CD14-positive monocyte (primary cell): ENCODE measurements at regions not wholly inside any gene's neighbourhood (a gene's known extent, or its start where the extent isn't known, plus 50 kb on each side); places are given as distances from the start of the nearest gene placed in this dataset.

Source experiments
- DNase-seq, 3 donors: peaks; one replicate each; pipeline ENCODE4 v3.0.0-alpha.2; 2011 to 2022
- H2AFZ ChIP-seq: 2 replicates; pipeline ENCODE4 v1.6.0; 2012; ENCODE audit warnings: mild to moderate bottlenecking, low read depth, low read length, inconsistent platforms; ENCODE audit not compliant: insufficient read depth, poor library complexity, severe bottlenecking
- H3K27ac ChIP-seq, 2 donors: 1 replicate in 1 of 2; 2 replicates in 1 of 2; pipeline ENCODE4 v1.5.1; 2012 to 2013; ENCODE audit warnings: low read length in 2 of 2, control low read depth in 1 of 2, inconsistent platforms in 1 of 2, low read depth in 1 of 2, mild to moderate bottlenecking in 1 of 2
- H3K27me3 ChIP-seq, 2 donors: one replicate each; pipeline versions ENCODE4 v1.6.0 to v1.6.1; 2011 to 2013; ENCODE audit warnings: low read length in 2 of 2; ENCODE audit not compliant: control insufficient read depth in 2 of 2, insufficient read depth in 2 of 2
- H3K36me3 ChIP-seq, 2 donors: replicated peaks in 1 of 2; 1 replicate in 1 of 2; 2 replicates in 1 of 2; pipeline versions ENCODE4 v1.5.1 to v1.6.1; 2012 to 2013; ENCODE audit warnings: low read length in 2 of 2, control low read depth in 1 of 2, inconsistent platforms in 1 of 2, mild to moderate bottlenecking in 1 of 2; ENCODE audit not compliant: insufficient read depth in 2 of 2, control insufficient read depth in 1 of 2
- H3K4me1 ChIP-seq, 2 donors: 1 replicate in 1 of 2; 2 replicates in 1 of 2; pipeline versions ENCODE4 v1.5.1 to v1.6.1; 2012 to 2013; ENCODE audit warnings: low read length in 2 of 2, control low read depth in 1 of 2, inconsistent platforms in 1 of 2, mild to moderate bottlenecking in 1 of 2, moderate library complexity in 1 of 2; ENCODE audit not compliant: insufficient read depth in 2 of 2, control insufficient read depth in 1 of 2
- H3K4me2 ChIP-seq: replicated peaks from 2 replicates; pipeline ENCODE3; 2012; ENCODE audit warnings: low read length, moderate library complexity, mild to moderate bottlenecking; ENCODE audit not compliant: poor library complexity, severe bottlenecking; ENCODE audit errors: extremely low read depth
- H3K4me3 ChIP-seq, 3 experiments: fragments of 200-600 bp in 1 of 3; sonication (generic) in 1 of 3; replicated peaks in 1 of 3; 1 replicate in 2 of 3; 2 replicates in 1 of 3; pipeline ENCODE4 v1.5.1; 2011 to 2013; ENCODE audit warnings: low read length in 3 of 3, mild to moderate bottlenecking in 3 of 3, control low read depth in 2 of 3, low read depth in 2 of 3, inconsistent platforms in 1 of 3, moderate library complexity in 1 of 3
- H3K79me2 ChIP-seq: 2 replicates; pipeline ENCODE4 v1.6.0; 2012; ENCODE audit warnings: mild to moderate bottlenecking, control low read depth, inconsistent platforms, low read length, moderate library complexity; ENCODE audit not compliant: insufficient read depth
- H3K9ac ChIP-seq: 2 replicates; pipeline ENCODE4 v1.6.0; 2017; ENCODE audit warnings: low read length, mild to moderate bottlenecking; ENCODE audit not compliant: insufficient read depth, poor library complexity, severe bottlenecking
- H3K9me3 ChIP-seq, 2 donors: replicated peaks in 1 of 2; 1 replicate in 1 of 2; 2 replicates in 1 of 2; pipeline versions ENCODE4 v1.5.1 to v1.6.1; 2012 to 2013; ENCODE audit warnings: low read length in 2 of 2, control low read depth in 1 of 2; ENCODE audit not compliant: control insufficient read depth in 1 of 2, insufficient read depth in 1 of 2
- H4K20me1 ChIP-seq: 2 replicates; pipeline ENCODE4 v1.6.0; 2012; ENCODE audit warnings: mild to moderate bottlenecking, low read length, control low read depth, moderate library complexity; ENCODE audit not compliant: insufficient read depth
- H3K27ac Mint-ChIP-seq, 7 donors: one replicate each; pipeline ENCODE4 v1.8.0; 2020; ENCODE audit warnings: mild to moderate bottlenecking in 7 of 7, mixed read lengths in 7 of 7, moderate library complexity in 6 of 7, inconsistent platforms in 2 of 7
- H3K27me3 Mint-ChIP-seq, 3 donors: one replicate each; pipeline ENCODE4 v1.8.0; 2021 to 2022; ENCODE audit warnings: low read depth in 3 of 3, mild to moderate bottlenecking in 3 of 3, mixed read lengths in 3 of 3, moderate library complexity in 3 of 3, inconsistent platforms in 1 of 3
- H3K36me3 Mint-ChIP-seq, 2 donors: one replicate each; pipeline ENCODE4 v1.8.0; 2020; ENCODE audit warnings: mixed read lengths in 2 of 2, inconsistent platforms in 1 of 2, mild to moderate bottlenecking in 1 of 2
- H3K4me1 Mint-ChIP-seq: one replicate; pipeline ENCODE4 v1.8.0; 2020; ENCODE audit warnings: mild to moderate bottlenecking, mixed read lengths
- H3K4me3 Mint-ChIP-seq, 2 donors: one replicate each; pipeline ENCODE4 v1.8.0; 2020; ENCODE audit warnings: mild to moderate bottlenecking in 2 of 2, mixed read lengths in 2 of 2, moderate library complexity in 1 of 2
- H3K9me3 Mint-ChIP-seq, 7 donors: one replicate each; pipeline ENCODE4 v1.8.0; 2020 to 2022; ENCODE audit warnings: mixed read lengths in 7 of 7, mild to moderate bottlenecking in 6 of 7, moderate library complexity in 6 of 7, inconsistent platforms in 2 of 7
- WGBS: methylation state at CpG from one replicate; pipeline ENCODE4 v1.1.5; 2013; ENCODE audit warnings: missing lambda C conversion rate; ENCODE audit not compliant: insufficient coverage; 5-methylcytosine and 5-hydroxymethylcytosine counted together
- intact Hi-C, 2 donors: fragments of 100-400 bp; cut with micrococcal nuclease; formaldehyde crosslinking; loops; one replicate each; pipeline versions ENCODE4 v1.15.0 to v1.15.1; 2023
- TF ChIP-seq, protein P1 (sequence below): fragments of 200-600 bp; IDR thresholded peaks from one replicate; pipeline ENCODE4 v1.8.0; 2022; ENCODE audit warnings: antibody characterized with exemption, mild to moderate bottlenecking

DNA sequence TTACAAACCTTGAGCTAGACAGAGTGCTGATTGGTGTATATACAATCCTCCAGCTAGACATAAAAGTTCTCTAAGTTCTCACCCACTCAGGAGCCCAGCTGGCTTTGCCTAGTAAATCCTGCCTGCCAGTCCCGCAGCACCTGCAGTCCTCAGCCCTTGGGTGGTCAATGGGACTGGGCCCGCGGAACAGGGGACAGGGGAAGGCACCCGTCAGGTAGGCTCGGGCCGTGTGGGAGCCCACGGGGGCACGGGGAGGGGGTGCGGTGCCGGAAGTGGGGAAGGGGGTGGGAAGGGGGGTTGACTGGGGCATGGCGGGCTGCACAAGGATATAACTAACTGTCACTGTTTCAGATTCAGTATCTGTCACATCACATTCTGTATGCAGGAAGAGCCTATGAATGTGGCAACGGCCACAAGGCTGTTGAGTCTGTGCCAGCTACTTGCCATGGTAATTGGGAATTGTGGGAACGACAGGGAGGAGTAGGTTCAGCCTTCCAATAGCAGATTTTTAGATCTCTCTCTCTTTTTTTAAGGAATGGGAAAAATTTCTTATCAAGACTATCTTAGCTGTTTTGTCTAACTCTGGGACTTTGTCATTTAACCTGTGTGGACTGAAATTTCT, 205.1 kb upstream of the PLPP4 start:
- Mint-ChIP-seq H3K4me1 (no peaks in the 10 kb centered on the region), H3K4me3 (no peak overlapping the region), H3K36me3 (no peaks in the 10 kb centered on the region), H3K27ac (no peak overlapping the region), H3K9me3 (peaks cover 3 to 11% (median 7%) of the 10 kb centered on the region in 7 donors), H3K27me3 (peaks cover 0 to 5% (median 0%) of the 10 kb centered on the region in 3 donors)
- peaks cover 6 to 7% of the 10 kb centered on the region in 2 donors for H3K9me3 ChIP-seq
- 90% methylated on average over 8 of the region's 13 CpGs for WGBS
- no peaks in the 10 kb centered on the region for H3K36me3 ChIP-seq
- H3K79me2 ChIP-seq, result no peaks in the 10 kb centered on the region
- intact Hi-C loops, result no loop called here
- H3K4me2 ChIP-seq, result no peak overlapping the region
- no peak overlapping the region for H3K9ac ChIP-seq
- no peak overlapping the region for H3K4me3 ChIP-seq
- no peak overlapping the region for H2AFZ ChIP-seq
- no peak overlapping the region for H3K27ac ChIP-seq
- H3K4me1 ChIP-seq, result no peaks in the 10 kb centered on the region
- DNase-seq, result no peak
- TF ChIP-seq, protein P1, sequence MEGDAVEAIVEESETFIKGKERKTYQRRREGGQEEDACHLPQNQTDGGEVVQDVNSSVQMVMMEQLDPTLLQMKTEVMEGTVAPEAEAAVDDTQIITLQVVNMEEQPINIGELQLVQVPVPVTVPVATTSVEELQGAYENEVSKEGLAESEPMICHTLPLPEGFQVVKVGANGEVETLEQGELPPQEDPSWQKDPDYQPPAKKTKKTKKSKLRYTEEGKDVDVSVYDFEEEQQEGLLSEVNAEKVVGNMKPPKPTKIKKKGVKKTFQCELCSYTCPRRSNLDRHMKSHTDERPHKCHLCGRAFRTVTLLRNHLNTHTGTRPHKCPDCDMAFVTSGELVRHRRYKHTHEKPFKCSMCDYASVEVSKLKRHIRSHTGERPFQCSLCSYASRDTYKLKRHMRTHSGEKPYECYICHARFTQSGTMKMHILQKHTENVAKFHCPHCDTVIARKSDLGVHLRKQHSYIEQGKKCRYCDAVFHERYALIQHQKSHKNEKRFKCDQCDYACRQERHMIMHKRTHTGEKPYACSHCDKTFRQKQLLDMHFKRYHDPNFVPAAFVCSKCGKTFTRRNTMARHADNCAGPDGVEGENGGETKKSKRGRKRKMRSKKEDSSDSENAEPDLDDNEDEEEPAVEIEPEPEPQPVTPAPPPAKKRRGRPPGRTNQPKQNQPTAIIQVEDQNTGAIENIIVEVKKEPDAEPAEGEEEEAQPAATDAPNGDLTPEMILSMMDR, result no peak
- no peaks in the 10 kb centered on the region for H3K27me3 ChIP-seq
- H4K20me1 ChIP-seq, result no peaks in the 10 kb centered on the region

DNA sequence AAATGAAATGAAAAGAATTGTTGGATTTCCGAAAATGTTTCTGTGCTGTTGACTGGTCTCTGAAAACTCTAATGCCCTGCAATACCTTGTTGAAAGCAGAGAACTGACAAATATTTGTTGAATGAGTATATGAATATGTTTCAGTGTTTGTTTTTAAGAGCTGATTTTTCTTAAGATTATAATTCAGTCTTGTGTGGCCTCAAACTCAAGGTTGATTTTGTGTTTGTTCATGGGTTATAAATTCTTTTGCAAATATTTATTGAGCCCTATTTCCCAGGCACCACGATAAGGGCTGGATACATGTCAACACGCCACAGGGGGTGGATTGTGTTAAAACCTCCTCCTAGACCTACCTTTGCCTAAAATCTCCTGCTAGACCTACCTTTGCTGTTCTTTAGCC, 203.9 kb upstream of the PLPP4 start:
- H3K27ac Mint-ChIP-seq, result no peak overlapping the region
- no CpG with 5 or more reads among the region's 3 CpGs for WGBS

More for the DNA sequence above, 203.9 kb upstream of the PLPP4 start:
- DNase-seq, result no peak
- TF ChIP-seq, protein P1, result no peak
- no peak overlapping the region for H2AFZ ChIP-seq
- H3K4me1 ChIP-seq, result no peaks in the 10 kb centered on the region
- H3K79me2 ChIP-seq, result no peaks in the 10 kb centered on the region
- no peak overlapping the region for H3K4me2 ChIP-seq
- intact Hi-C loops, result no loop called here
- H3K36me3 ChIP-seq, result no peaks in the 10 kb centered on the region
- H3K4me3 ChIP-seq, result no peak overlapping the region
- H3K9ac ChIP-seq, result no peak overlapping the region
- H3K9me3 Mint-ChIP-seq, result peaks cover 3 to 11% (median 7%) of the 10 kb centered on the region in 7 donors
- no peak overlapping the region for H3K27ac ChIP-seq
- no peak overlapping the region for H3K4me3 Mint-ChIP-seq
- H3K27me3 Mint-ChIP-seq, result peaks cover 0 to 4% (median 0%) of the 10 kb centered on the region in 3 donors
- no peaks in the 10 kb centered on the region for H3K4me1 Mint-ChIP-seq
- H3K36me3 Mint-ChIP-seq, result no peaks in the 10 kb centered on the region
- peaks cover 6 to 7% of the 10 kb centered on the region in 2 donors for H3K9me3 ChIP-seq
- H4K20me1 ChIP-seq, result no peaks in the 10 kb centered on the region
- H3K27me3 ChIP-seq, result no peaks in the 10 kb centered on the region
